H9 (cell line): ENCODE measurements at regions not wholly inside any gene's neighbourhood (a gene's known extent, or its start where the extent isn't known, plus 50 kb on each side); places are given as distances from the start of the nearest gene placed in this dataset.

ENCODE experiments used
- DNase-seq: peaks from one replicate; pipeline ENCODE4 v3.0.0-alpha.2; 2017
- H2AFZ ChIP-seq: one replicate; pipeline ENCODE4 v1.6.1; 2013; ENCODE audit warnings: mild to moderate bottlenecking, low read length, control low read depth, moderate library complexity
- H2AK5ac ChIP-seq: 2 replicates; pipeline ENCODE4 v1.6.1; 2013; ENCODE audit warnings: low read length, control low read depth, mixed read lengths; ENCODE audit not compliant: insufficient read length
- H2BK120ac ChIP-seq: one replicate; pipeline ENCODE4 v1.6.1; 2013; ENCODE audit warnings: low read depth, mild to moderate bottlenecking, low read length, control low read depth, inconsistent platforms; ENCODE audit not compliant: poor library complexity, severe bottlenecking
- H2BK12ac ChIP-seq: 2 replicates; pipeline ENCODE4 v1.6.1; 2013; ENCODE audit warnings: low read length, control low read depth, mixed read lengths, low read depth; ENCODE audit not compliant: insufficient read length
- H2BK15ac ChIP-seq: 2 replicates; pipeline ENCODE4 v1.6.1; 2013; ENCODE audit warnings: low read depth, low read length, control low read depth
- H2BK20ac ChIP-seq: one replicate; pipeline ENCODE4 v1.6.1; 2013; ENCODE audit warnings: low read depth, mild to moderate bottlenecking, low read length, control low read depth, inconsistent platforms; ENCODE audit not compliant: poor library complexity, severe bottlenecking
- H2BK5ac ChIP-seq: 2 replicates; pipeline ENCODE4 v1.6.1; 2013; ENCODE audit warnings: low read length, control low read depth, mixed read lengths; ENCODE audit not compliant: insufficient read length
- H3K14ac ChIP-seq: 2 replicates; pipeline ENCODE4 v1.6.1; 2013; ENCODE audit warnings: low read length, control low read depth; ENCODE audit not compliant: insufficient read depth
- H3K18ac ChIP-seq: 2 replicates; pipeline ENCODE4 v1.6.1; 2013; ENCODE audit warnings: low read depth, mild to moderate bottlenecking, mixed read lengths, low read length, control low read depth; ENCODE audit not compliant: insufficient read length
- H3K23ac ChIP-seq: 2 replicates; pipeline ENCODE4 v1.6.1; 2013; ENCODE audit warnings: low read length, control low read depth, mixed read lengths, low read depth; ENCODE audit not compliant: insufficient read length
- H3K23me2 ChIP-seq: 2 replicates; pipeline ENCODE4 v1.6.1; 2013; ENCODE audit warnings: low read depth, mild to moderate bottlenecking, mixed read lengths, low read length, control low read depth; ENCODE audit not compliant: insufficient read length, poor library complexity, severe bottlenecking
- H3K27ac ChIP-seq: 2 replicates; pipeline ENCODE4 v1.5.1; 2013; ENCODE audit warnings: low read length, control low read depth, mixed read lengths, low read depth; ENCODE audit not compliant: insufficient read length
- H3K27me3 ChIP-seq: 2 replicates; pipeline ENCODE4 v1.6.1; 2013; ENCODE audit warnings: low read length, control low read depth, inconsistent platforms; ENCODE audit not compliant: insufficient read depth
- H3K4ac ChIP-seq: 2 replicates; pipeline ENCODE4 v1.6.1; 2013; ENCODE audit warnings: low read depth, mild to moderate bottlenecking, control low read depth, inconsistent platforms, low read length, moderate library complexity
- H3K4me1 ChIP-seq: 2 replicates; pipeline ENCODE4 v1.6.1; 2013; ENCODE audit warnings: low read length, control low read depth, inconsistent platforms; ENCODE audit not compliant: insufficient read depth
- H3K4me2 ChIP-seq: 2 replicates; pipeline ENCODE4 v1.6.1; 2013; ENCODE audit warnings: low read length, control low read depth, mixed read lengths; ENCODE audit not compliant: insufficient read length, insufficient read depth
- H3K56ac ChIP-seq: 2 replicates; pipeline ENCODE4 v1.6.1; 2013; ENCODE audit warnings: low read depth, mild to moderate bottlenecking, mixed read lengths, low read length, control low read depth; ENCODE audit not compliant: insufficient read length
- H3K79me1 ChIP-seq: 2 replicates; pipeline ENCODE4 v1.6.1; 2013; ENCODE audit warnings: low read depth, mild to moderate bottlenecking, moderate library complexity, low read length, control low read depth, inconsistent platforms; ENCODE audit not compliant: insufficient read depth, poor library complexity, severe bottlenecking
- H3K79me2 ChIP-seq: 2 replicates; pipeline ENCODE4 v1.6.1; 2013; ENCODE audit warnings: low read length, control low read depth, inconsistent platforms; ENCODE audit not compliant: insufficient read depth
- H3K9ac ChIP-seq: 2 replicates; pipeline ENCODE4 v1.6.1; 2013; ENCODE audit warnings: low read length, control low read depth, mixed read lengths; ENCODE audit not compliant: insufficient read length; ENCODE audit errors: extremely low read depth
- H3K9me3 ChIP-seq: one replicate; pipeline ENCODE4 v1.6.1; 2013; ENCODE audit warnings: low read depth, low read length, inconsistent platforms; ENCODE audit not compliant: control insufficient read depth
- H3T11ph ChIP-seq: one replicate; pipeline ENCODE4 v1.6.1; 2013; ENCODE audit warnings: mild to moderate bottlenecking, low read length, control low read depth, inconsistent platforms
- H4K20me1 ChIP-seq: one replicate; pipeline ENCODE4 v1.6.1; 2013; ENCODE audit not compliant: control insufficient read depth, insufficient read length, insufficient read depth
- H4K5ac ChIP-seq: 2 replicates; pipeline ENCODE4 v1.6.1; 2013; ENCODE audit warnings: low read depth, mild to moderate bottlenecking, mixed read lengths, low read length, control low read depth; ENCODE audit not compliant: insufficient read length
- H4K8ac ChIP-seq: replicated peaks from 2 replicates; pipeline ENCODE4 v1.6.1; 2013; ENCODE audit warnings: low read length, control low read depth, mixed read lengths, low read depth; ENCODE audit not compliant: insufficient read length
- H4K91ac ChIP-seq: 2 replicates; pipeline ENCODE4 v1.6.1; 2013; ENCODE audit warnings: low read depth, mild to moderate bottlenecking, moderate library complexity, mixed read lengths, low read length, control low read depth; ENCODE audit not compliant: insufficient read length
- H3K27ac Mint-ChIP-seq, 3 experiments: 2 replicates in 2 of 3; 3 replicates in 1 of 3; pipeline ENCODE4 v1.8.0; 2020 to 2021; ENCODE audit warnings: mixed read lengths in 3 of 3, mild to moderate bottlenecking in 1 of 3, moderate library complexity in 1 of 3
- H3K27me3 Mint-ChIP-seq: 2 replicates; pipeline ENCODE4 v1.8.0; 2021; ENCODE audit warnings: low read depth, mild to moderate bottlenecking, moderate library complexity, mixed read lengths
- H3K36me3 Mint-ChIP-seq, 3 experiments: 2 replicates in 2 of 3; 3 replicates in 1 of 3; pipeline ENCODE4 v1.8.0; 2020 to 2021; ENCODE audit warnings: low read depth in 3 of 3, mixed read lengths in 3 of 3; ENCODE audit not compliant: insufficient read depth in 1 of 3
- H3K4me1 Mint-ChIP-seq, 2 experiments: 2 replicates each; pipeline ENCODE4 v1.8.0; 2020; ENCODE audit warnings: mixed read lengths in 2 of 2
- H3K4me3 Mint-ChIP-seq, 2 experiments: 2 replicates in 1 of 2; 3 replicates in 1 of 2; pipeline ENCODE4 v1.8.0; 2020 to 2021; ENCODE audit warnings: mild to moderate bottlenecking in 2 of 2, mixed read lengths in 2 of 2, moderate library complexity in 1 of 2
- H3K9me3 Mint-ChIP-seq, 2 experiments: 2 replicates in 1 of 2; 3 replicates in 1 of 2; pipeline ENCODE4 v1.8.0; 2020; ENCODE audit warnings: mild to moderate bottlenecking in 2 of 2, mixed read lengths in 2 of 2, moderate library complexity in 1 of 2
- CTCF ChIP-seq: fragments of 200-600 bp; sonication (generic); conservative IDR thresholded peaks from 3 replicates; pipeline ENCODE4 v1.8.0; 2021; ENCODE audit warnings: antibody characterized with exemption, mild to moderate bottlenecking

DNA sequence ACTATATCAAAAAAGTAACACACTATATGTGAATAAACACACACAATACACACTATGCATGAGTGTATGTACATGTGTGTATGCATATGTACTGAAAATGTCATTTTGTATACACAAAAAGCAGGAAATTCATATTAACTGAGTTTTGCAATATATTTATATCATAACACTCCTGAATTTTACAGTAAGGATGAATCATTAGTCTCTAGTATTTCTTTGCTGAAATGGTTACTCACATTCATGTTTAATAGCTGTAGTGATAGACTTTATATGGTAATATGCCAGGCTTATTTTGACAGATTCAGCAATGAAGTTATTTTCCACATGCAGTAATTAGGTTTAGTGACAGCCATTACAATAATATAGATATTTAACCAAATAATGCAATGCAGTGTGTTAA lies 1216.2 kb upstream of the CITED2 start:
- H3K23ac ChIP-seq, result no peak overlapping the region
- no peak for TF ChIP-seq CTCF
- H4K8ac ChIP-seq, result no peak overlapping the region
- no peaks in the 10 kb centered on the region for H3K79me1 ChIP-seq
- no peak overlapping the region for H2BK5ac ChIP-seq
- no peak overlapping the region for H2BK12ac ChIP-seq
- H4K91ac ChIP-seq, result no peak overlapping the region
- H3K14ac ChIP-seq, result no peak overlapping the region
- H3K27me3 ChIP-seq, result no peaks in the 10 kb centered on the region
- H3K9me3 ChIP-seq, result no peaks in the 10 kb centered on the region
- H3K36me3 Mint-ChIP-seq, result peaks cover 5 to 10% (median 7%) of the 10 kb centered on the region in 3 experiments; a peak in 6 of 7 replicates
- DNase-seq, result no peak
- H3K27ac ChIP-seq, result no peak overlapping the region
- no peak overlapping the region for H3K18ac ChIP-seq
- H3K9ac ChIP-seq, result no peak overlapping the region
- H3K56ac ChIP-seq, result no peak overlapping the region
- peaks cover 5 to 12% of the 10 kb centered on the region in 2 experiments for H3K9me3 Mint-ChIP-seq
- H3T11ph ChIP-seq, result no peak overlapping the region
- no peak overlapping the region for H2BK120ac ChIP-seq
- H4K20me1 ChIP-seq, result no peaks in the 10 kb centered on the region
- no peaks in the 10 kb centered on the region for H3K27me3 Mint-ChIP-seq
- no peaks in the 10 kb centered on the region for H3K23me2 ChIP-seq
- H3K79me2 ChIP-seq, result no peaks in the 10 kb centered on the region
- H3K4me3 Mint-ChIP-seq, result no peak overlapping the region
- H2BK15ac ChIP-seq, result no peak overlapping the region
- H3K4ac ChIP-seq, result no peak overlapping the region
- no peaks in the 10 kb centered on the region for H3K4me1 ChIP-seq
- no peak overlapping the region for H2AK5ac ChIP-seq
- H2BK20ac ChIP-seq, result no peak overlapping the region
- H2AFZ ChIP-seq, result no peak overlapping the region
- H3K4me2 ChIP-seq, result no peak overlapping the region
- H3K4me1 Mint-ChIP-seq, result no peaks in the 10 kb centered on the region
- H3K27ac Mint-ChIP-seq, result no peak overlapping the region
- H4K5ac ChIP-seq, result no peak overlapping the region
